HG02884 (cell line): ENCODE measurements at regions not wholly inside any gene's neighbourhood (a gene's known extent, or its start where the extent isn't known, plus 50 kb on each side); places are given as distances from the start of the nearest gene placed in this dataset.

Experiments used
- ATAC-seq: cut with Tn5 transposase; IDR thresholded peaks from one replicate; pipeline ENCODE4 v1.9.1; 2021; ENCODE audit warnings: mild to moderate bottlenecking, moderate library complexity; ENCODE audit not compliant: unreplicated experiment

GRCh38 chr4:44861756-44862155 lies 135.4 kb upstream of the GNPDA2 start:
- ATAC-seq, result no peak

- no peak for ATAC-seq
Observed at GRCh38 chr4:44859477-44859876, 133.1 kb upstream of the GNPDA2 start.

- no peak for ATAC-seq
Observed at GRCh38 chr4:44848466-44848865, 122.1 kb upstream of the GNPDA2 start.

GRCh38 chr4:44845993-44846392 lies 119.6 kb upstream of the GNPDA2 start:
- ATAC-seq, result no peak

GRCh38 chr4:44845309-44845708 lies 119.0 kb upstream of the GNPDA2 start:
- no peak for ATAC-seq

GRCh38 chr4:44842531-44842930 lies 116.2 kb upstream of the GNPDA2 start:
- no peak for ATAC-seq

- no peak for ATAC-seq
Observed at GRCh38 chr4:44817930-44818329, 91.6 kb upstream of the GNPDA2 start.

- no peak for ATAC-seq
Observed at GRCh38 chr4:44806071-44806470, 79.7 kb upstream of the GNPDA2 start.

GRCh38 chr4:44804301-44804700 lies 77.9 kb upstream of the GNPDA2 start:
- ATAC-seq, result no peak

- ATAC-seq, result no peak
Observed at GRCh38 chr4:44801384-44801783, 75.0 kb upstream of the GNPDA2 start.

- ATAC-seq, result no peak
Observed at GRCh38 chr4:44791831-44792230, 65.5 kb upstream of the GNPDA2 start.

- no peak for ATAC-seq
Observed at GRCh38 chr4:44777115-44777514, 50.8 kb upstream of the GNPDA2 start.
